ENCODE measurements at regions not wholly inside any gene's neighbourhood (a gene's known extent, or its start where the extent isn't known, plus 50 kb on each side); places are given as distances from the start of the nearest gene placed in this dataset.

- H3K9me3 ChIP-seq (ENCODE audit: control insufficient read depth, insufficient read depth, low read length): no peaks in the 10 kb centered on the region
- H3K4ac ChIP-seq (ENCODE audit: low read depth, low read length): no peak overlapping the region
- no peaks in the 10 kb centered on the region for H3K27me3 ChIP-seq (ENCODE audit: control insufficient read depth, insufficient read depth, low read length)
- dilution Hi-C loops (cut with HindIII; ENCODE audit: low sequenced_read_pairs, unreplicated experiment): no loop called here
- no peak overlapping the region for H2BK20ac ChIP-seq (ENCODE audit: low read depth, low read length)
- no peak overlapping the region for H4K91ac ChIP-seq (ENCODE audit: insufficient read depth, low read depth, low read length)
- no peaks in the 10 kb centered on the region for H3K9me1 ChIP-seq (ENCODE audit: insufficient read depth, low read length)
- no peak overlapping the region for H3K23ac ChIP-seq (ENCODE audit: low read depth, low read length)
- no peak overlapping the region for H2AK5ac ChIP-seq (ENCODE audit: low read depth, low read length)
- no peak for ATAC-seq (ENCODE audit: low read depth)
- no peak overlapping the region for H4K5ac ChIP-seq (ENCODE audit: low read depth, low read length)
- no peak overlapping the region for H2BK5ac ChIP-seq (ENCODE audit: low read depth, low read length, poor library complexity, severe bottlenecking)
- H3K79me1 ChIP-seq (ENCODE audit: low read depth in 1 of 2, low read length in 2 of 2): no peaks in the 10 kb centered on the region
- ChIA-PET CTCF (no interaction called here), POLR2A (ENCODE audit: unreplicated experiment) (no interaction called here)
- H4K8ac ChIP-seq (ENCODE audit: low read depth in 2 of 2, low read length in 2 of 2): no peak overlapping the region
- H3K14ac ChIP-seq (replicated peaks; ENCODE audit: low read depth, low read length): no peak overlapping the region
- H2AK9ac ChIP-seq (replicated peaks; ENCODE audit: low read depth, low read length, poor library complexity): no peak overlapping the region
- WGBS, 2 experiments (ENCODE audit: extremely low coverage in 2 of 2, insufficient read length in 1 of 2): no CpG with 5 or more reads among the region's 2 CpGs
- in situ Hi-C loops (cut with MboI; ENCODE audit: low sequenced_read_pairs): loop anchor here (10.0 to 25.0 kb wide), 3 partner anchors 99 to 581 kb away; no protein-coding TSS in a partner anchor
- no peak overlapping the region for H3K18ac ChIP-seq (ENCODE audit: low read depth, low read length)
- no peak overlapping the region for H3K27ac ChIP-seq (ENCODE audit: insufficient read depth, low read length)
- H3K4me1 ChIP-seq (ENCODE audit: control insufficient read depth, insufficient read depth, low read length): no peaks in the 10 kb centered on the region
- no peak overlapping the region for H3K56ac ChIP-seq (ENCODE audit: extremely low read depth, insufficient read depth, low read length)
- intact Hi-C loops (cut with micrococcal nuclease): no loop called here
- H3K9ac ChIP-seq (ENCODE audit: low read depth, low read length): no peak overlapping the region
- TF ChIP-seq CEBPB (IDR thresholded peaks at IDR 0.05; ENCODE audit: low read depth, low read length) (no peak), POLR2A (IDR thresholded peaks at IDR 0.05; ENCODE audit: low read depth, low read length) (no peak), MAFK (IDR thresholded peaks at IDR 0.05; ENCODE audit: low read depth, low read length) (no peak), ELK1 (IDR thresholded peaks at IDR 0.05; ENCODE audit: borderline replicate concordance, low read depth, low read length) (no peak), CTCF (conservative IDR thresholded peaks at IDR 0.05; ENCODE audit: low read depth, low read length) (no peak), NFE2L2 (IDR thresholded peaks at IDR 0.05; ENCODE audit: low read depth, low read length) (no peak), MXI1 (IDR thresholded peaks at IDR 0.05; ENCODE audit: borderline replicate concordance, low read depth, low read length) (no peak), MAZ (IDR thresholded peaks at IDR 0.05; ENCODE audit: borderline replicate concordance, low read depth, low read length) (no peak), RFX5 (IDR thresholded peaks at IDR 0.05; ENCODE audit: low read depth, low read length) (no peak), BHLHE40 (IDR thresholded peaks at IDR 0.05; ENCODE audit: low read depth, low read length) (no peak), RAD21 (IDR thresholded peaks at IDR 0.05; ENCODE audit: low read length) (no peak), FOS (IDR thresholded peaks at IDR 0.05; ENCODE audit: low read depth, low read length) (no peak), USF2 (IDR thresholded peaks at IDR 0.05; ENCODE audit: low read depth, low read length) (no peak), CHD1 (IDR thresholded peaks at IDR 0.05; ENCODE audit: low read depth, low read length) (no peak), RCOR1 (IDR thresholded peaks at IDR 0.05; ENCODE audit: insufficient replicate concordance, low read length) (no peak), SMC3 (IDR thresholded peaks at IDR 0.05; ENCODE audit: low read depth, low read length) (no peak)
- no TSS peak for BruUV-seq (replicated peaks)
- no peak overlapping the region for H2BK120ac ChIP-seq (ENCODE audit: low read depth, low read length)
- no peaks in the 10 kb centered on the region for H4K20me1 ChIP-seq (ENCODE audit: insufficient read depth, low read length)
- no peak overlapping the region for H2BK15ac ChIP-seq (ENCODE audit: low read depth, low read length)
- DNase-seq: no peak
- H3K4me3 ChIP-seq (ENCODE audit: insufficient read depth, low read depth, low read length): no peak overlapping the region
- no peak overlapping the region for H3K4me2 ChIP-seq (ENCODE audit: low read depth, low read length)
- no peaks in the 10 kb centered on the region for H3K36me3 ChIP-seq (ENCODE audit: control insufficient read depth, insufficient read depth, low read length)
- H2AFZ ChIP-seq (replicated peaks; ENCODE audit: low read length, poor library complexity): no peak overlapping the region
Measured at GRCh38 chr1:48106049-48106448, 108.9 kb upstream of the TRABD2B start.

All from IMR-90 (cell line).